ENCODE measurements at regions not wholly inside any gene's neighbourhood (a gene's known extent, or its start where the extent isn't known, plus 50 kb on each side); places are given as distances from the start of the nearest gene placed in this dataset.

GRCh38 chr3:164144824-164145223 lies 933.5 kb downstream of the SI start:
- TF ChIP-seq TP53 (CRISPR knock-in tag; IDR thresholded peaks at IDR 0.05) = no peak
- no peak for TF ChIP-seq CTCF (IDR thresholded peaks at IDR 0.05)
- TF ChIP-seq POLR2A (IDR thresholded peaks at IDR 0.05; ENCODE audit: low read length) = no peak
- no peak for TF ChIP-seq RFX5 (IDR thresholded peaks at IDR 0.05)

All from A549 (cell line).